ENCODE measurements at regions not wholly inside any gene's neighbourhood (a gene's known extent, or its start where the extent isn't known, plus 50 kb on each side); places are given as distances from the start of the nearest gene placed in this dataset.

GRCh38 chr13:50519866-50520265 lies 323.6 kb downstream of the DLEU7 start:
- TF ChIP-seq CTCF (IDR thresholded peaks at IDR 0.05), result no peak
- no peak for TF ChIP-seq POLR2AphosphoS5 (IDR thresholded peaks at IDR 0.05)

Measured in transverse colon (tissue), 4 donors.